ENCODE measurements at regions not wholly inside any gene's neighbourhood (a gene's known extent, or its start where the extent isn't known, plus 50 kb on each side); places are given as distances from the start of the nearest gene placed in this dataset.

- peak; percentile 87 for DNase-seq (ENCODE audit: low spot score)
These were observed 390.2 kb downstream of the LRIG3 start for GRCh38 chr12:58529897-58530741.

DNA sequence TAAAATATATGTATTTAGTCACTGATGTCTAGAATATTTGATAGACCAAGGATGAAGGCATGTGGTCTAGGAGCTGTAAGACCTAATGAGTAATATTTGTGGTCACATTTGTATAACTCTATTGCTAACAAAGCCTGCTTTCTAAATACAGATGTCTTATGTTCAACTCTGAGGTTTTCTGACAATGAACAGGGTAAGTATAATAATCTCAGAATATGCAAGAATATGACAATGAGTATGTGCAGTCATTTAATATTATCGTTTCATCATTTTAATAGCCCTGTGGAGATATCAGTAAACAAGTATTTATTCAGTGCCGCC lies 389.6 kb downstream of the LRIG3 start:
- peak; percentile 5 for DNase-seq (ENCODE audit: low spot score)

- DNase-seq (ENCODE audit: low spot score): no peak
These were observed 387.3 kb downstream of the LRIG3 start for GRCh38 chr12:58532855-58533608.

DNA sequence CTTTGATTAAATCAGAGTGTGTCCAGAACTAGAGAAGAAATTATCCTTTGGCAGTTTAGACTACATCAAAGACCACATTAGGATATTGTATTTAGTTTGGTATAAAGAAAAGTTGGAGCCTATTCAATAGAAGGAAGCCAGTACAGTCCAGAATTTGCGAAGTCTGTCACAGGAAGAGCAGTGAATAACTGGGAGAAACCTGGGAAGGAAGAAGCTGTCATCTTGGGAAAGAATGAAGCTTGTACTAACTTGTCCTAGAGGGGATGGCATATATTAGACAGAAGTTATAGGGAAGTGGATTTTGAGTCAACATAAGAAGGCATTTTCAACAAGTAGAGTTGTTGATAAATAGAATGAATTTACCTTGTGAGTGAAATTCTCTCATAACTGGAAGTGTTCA lies 386.7 kb downstream of the LRIG3 start:
- DNase-seq (ENCODE audit: low spot score): no peak

GRCh38 chr12:58537278-58537677 lies 383.0 kb downstream of the LRIG3 start:
- peak; percentile 21 for DNase-seq (ENCODE audit: low spot score)

DNA sequence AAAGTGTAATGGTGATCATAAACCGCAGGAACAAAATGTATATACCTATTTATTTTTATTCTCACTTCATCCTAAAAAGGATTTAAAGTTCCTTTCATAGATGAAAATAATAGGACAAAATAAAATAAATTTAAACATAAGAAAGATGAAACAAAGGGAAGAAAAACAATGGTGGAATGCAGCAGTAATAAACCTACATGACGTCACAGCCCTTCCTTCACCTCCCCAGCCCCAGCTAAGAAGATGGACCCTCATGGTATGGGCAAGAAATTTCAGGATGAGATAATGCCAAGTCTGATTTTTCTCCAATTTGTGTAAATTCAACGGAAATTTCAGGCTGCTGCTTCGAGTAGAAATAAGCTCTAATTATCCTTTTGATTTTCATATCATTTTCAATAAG lies 381.0 kb downstream of the LRIG3 start:
- DNase-seq (ENCODE audit: low spot score): no peak

DNA sequence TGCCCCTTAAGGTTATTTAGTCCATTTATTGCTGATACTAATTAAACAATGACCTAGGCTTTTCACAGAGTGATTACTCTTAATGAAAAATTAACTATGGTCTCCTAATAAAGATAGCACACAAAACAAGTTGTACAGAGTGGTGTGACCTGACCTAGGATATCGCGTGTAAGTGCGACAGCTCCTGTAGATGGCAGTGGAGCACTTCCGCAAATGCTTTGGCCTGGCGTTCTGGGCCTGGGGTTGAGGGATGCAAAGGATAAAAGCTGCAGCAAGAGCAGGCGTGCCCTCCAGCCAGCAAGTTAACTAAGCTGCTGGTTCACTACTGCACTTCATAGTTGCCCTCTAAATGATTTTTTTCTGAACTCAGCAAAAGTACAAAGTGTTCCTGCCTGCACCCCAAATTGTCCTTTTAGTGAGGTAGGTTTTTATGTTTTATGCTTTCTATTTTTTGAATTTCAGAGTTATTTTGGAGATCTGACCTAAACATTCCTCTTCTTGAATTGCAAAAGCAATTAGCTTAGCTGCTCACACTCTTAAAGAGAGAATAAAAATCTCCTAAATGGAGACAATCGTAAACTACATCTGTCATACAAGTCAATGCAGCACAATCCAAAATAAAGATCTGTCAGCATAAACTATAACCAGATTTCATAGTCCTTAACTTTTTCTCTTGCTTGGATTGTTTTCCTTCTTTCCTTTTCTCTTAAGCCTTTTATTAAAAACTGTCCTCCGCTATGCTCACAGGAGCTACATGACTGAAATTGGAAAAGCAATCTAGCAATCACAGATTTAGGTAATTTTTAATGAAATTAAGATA lies 379.6 kb downstream of the LRIG3 start:
- DNase-seq (ENCODE audit: low spot score): peak; percentile 92

DNA sequence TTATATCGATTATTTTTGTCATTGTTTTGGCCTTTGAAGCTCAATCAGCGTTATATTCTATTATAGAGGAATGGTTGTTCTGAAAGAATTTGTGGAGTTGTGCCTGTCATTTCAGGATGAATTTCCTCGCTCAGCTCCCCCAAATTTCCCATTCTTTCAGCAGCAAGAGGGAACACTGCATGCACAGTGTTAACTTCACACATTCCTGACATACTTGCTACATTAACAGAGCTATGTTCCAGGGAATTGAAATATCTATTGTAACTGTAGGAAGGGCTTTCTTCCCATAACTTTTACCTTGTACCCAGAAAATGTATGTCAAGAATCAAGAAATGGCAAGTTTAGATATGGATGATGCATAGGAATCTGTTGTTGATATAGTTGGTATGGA lies 379.0 kb downstream of the LRIG3 start:
- no peak for DNase-seq (ENCODE audit: low spot score)

DNA sequence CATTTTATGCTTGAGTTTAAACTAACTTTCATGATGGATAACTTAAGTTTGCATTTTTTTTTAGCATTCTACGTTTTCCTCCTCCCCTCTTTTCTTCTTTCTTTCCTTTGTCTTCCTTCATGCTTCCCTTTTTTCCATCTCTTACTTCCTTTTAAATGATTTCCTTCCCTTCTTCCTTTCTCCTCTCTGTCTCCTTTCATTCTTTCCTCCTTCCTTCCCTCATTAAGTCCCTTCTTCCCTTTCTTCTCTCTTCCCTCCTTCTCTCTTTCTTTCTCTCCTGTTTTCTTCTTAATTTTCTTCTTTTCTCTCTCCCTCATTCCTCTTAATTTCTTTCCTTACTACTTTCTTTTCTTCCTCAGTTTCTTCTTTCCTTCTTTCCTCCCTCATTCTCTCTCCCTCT lies 376.0 kb downstream of the LRIG3 start:
- no peak for DNase-seq (ENCODE audit: low spot score)

GRCh38 chr12:58547217-58547616 lies 373.1 kb downstream of the LRIG3 start:
- no peak for DNase-seq (ENCODE audit: low spot score)

DNA sequence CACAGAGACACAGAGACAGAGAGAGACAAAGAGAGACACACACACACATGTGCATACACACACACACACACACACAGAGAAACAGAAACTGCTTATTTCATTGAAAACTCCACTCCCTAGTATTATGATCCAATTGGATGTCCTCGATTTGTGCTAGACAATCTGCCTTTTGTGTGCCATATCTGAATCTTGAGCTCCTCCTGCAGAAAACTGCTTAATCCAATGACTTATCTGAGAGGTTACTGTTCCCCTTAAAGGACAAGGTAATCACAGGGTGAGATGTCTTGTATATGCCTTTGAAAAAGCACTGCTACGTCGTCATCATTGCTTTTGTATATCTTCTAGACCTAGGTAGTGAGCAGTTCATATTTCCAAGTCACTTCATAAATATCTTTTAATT lies 371.5 kb downstream of the LRIG3 start:
- DNase-seq (ENCODE audit: low spot score): no peak

- no peak for DNase-seq (ENCODE audit: low spot score)
These were observed 365.7 kb downstream of the LRIG3 start for GRCh38 chr12:58554522-58555157.

GRCh38 chr12:58557171-58557570 lies 363.1 kb downstream of the LRIG3 start:
- no peak for DNase-seq (ENCODE audit: low spot score)

DNA sequence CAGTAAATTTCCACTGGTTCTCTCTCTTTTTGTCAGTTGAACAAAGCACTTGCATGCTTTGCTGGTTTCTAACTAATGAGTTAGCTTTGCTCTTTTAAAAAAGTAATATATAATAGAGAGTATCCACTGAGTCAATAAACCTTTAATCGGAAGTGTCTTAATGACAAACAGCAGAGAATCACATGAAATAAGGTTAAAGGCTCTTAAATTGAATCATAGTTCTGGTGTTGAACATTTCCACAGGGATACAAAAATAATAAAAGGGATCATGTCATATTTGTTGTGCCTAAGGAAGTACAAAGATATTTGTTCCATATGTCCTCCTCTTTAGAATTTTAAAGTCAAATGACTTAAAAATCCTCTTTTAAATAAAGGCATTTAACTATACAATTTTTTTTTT lies 362.6 kb downstream of the LRIG3 start:
- no peak for DNase-seq (ENCODE audit: low spot score)

- no peak for DNase-seq (ENCODE audit: low spot score)
These were observed 356.7 kb downstream of the LRIG3 start for GRCh38 chr12:58563621-58564020.

DNA sequence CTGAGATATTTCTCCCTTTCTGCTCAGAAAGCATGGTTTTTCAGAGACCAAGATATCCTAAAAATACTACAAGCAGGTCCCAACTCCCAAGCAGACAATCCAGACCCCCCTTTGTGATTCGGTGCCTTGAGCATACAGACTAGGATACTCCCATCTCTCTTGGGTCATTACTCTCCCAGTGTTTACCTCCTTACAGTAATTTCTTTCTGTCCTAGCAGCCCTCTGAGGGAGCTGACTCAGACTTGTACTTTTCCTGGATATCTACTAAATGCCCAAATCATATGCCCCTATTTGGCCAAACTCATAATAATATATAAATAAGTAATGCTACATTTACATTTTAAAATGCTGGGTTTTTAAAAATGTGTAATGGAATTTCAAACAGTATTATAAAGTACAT lies 355.6 kb downstream of the LRIG3 start:
- DNase-seq (ENCODE audit: low spot score): peak; percentile 13

GRCh38 chr12:58566599-58566998 lies 353.7 kb downstream of the LRIG3 start:
- DNase-seq (ENCODE audit: low spot score): no peak

GRCh38 chr12:58567189-58567588 lies 353.1 kb downstream of the LRIG3 start:
- no peak for DNase-seq (ENCODE audit: low spot score)

GRCh38 chr12:58570411-58570810 lies 349.9 kb downstream of the LRIG3 start:
- DNase-seq (ENCODE audit: low spot score): no peak

- DNase-seq (ENCODE audit: low spot score): peak; percentile 48
These were observed 345.0 kb downstream of the LRIG3 start for GRCh38 chr12:58575256-58575655.

- DNase-seq (ENCODE audit: low spot score): peak; percentile 44
These were observed 344.2 kb downstream of the LRIG3 start for GRCh38 chr12:58576081-58576480.

GRCh38 chr12:58576916-58577315 lies 343.4 kb downstream of the LRIG3 start:
- DNase-seq (ENCODE audit: low spot score): no peak
